ENCODE measurements at regions not wholly inside any gene's neighbourhood (a gene's known extent, or its start where the extent isn't known, plus 50 kb on each side); places are given as distances from the start of the nearest gene placed in this dataset.

DNA sequence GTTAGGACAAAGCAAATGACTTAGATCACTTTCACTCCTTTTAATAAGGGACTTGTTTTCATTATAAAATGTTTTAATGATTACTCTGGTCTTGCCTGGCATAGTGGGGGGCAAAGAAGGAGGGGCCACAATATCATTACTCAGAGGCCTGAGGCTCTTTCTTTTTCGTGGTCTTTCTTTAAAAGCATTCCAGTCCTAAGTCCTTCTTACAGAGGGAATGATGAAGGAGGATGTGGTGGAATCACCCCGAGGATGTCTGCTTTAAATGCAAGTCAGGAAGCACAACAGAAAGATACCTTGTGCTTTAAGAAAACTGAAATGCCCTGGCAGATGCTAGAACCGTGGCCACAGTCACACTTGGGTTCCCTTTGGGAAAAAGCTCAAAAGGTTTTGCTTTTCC lies 379.1 kb downstream of the INHBA start:
- TF ChIP-seq, protein P1, sequence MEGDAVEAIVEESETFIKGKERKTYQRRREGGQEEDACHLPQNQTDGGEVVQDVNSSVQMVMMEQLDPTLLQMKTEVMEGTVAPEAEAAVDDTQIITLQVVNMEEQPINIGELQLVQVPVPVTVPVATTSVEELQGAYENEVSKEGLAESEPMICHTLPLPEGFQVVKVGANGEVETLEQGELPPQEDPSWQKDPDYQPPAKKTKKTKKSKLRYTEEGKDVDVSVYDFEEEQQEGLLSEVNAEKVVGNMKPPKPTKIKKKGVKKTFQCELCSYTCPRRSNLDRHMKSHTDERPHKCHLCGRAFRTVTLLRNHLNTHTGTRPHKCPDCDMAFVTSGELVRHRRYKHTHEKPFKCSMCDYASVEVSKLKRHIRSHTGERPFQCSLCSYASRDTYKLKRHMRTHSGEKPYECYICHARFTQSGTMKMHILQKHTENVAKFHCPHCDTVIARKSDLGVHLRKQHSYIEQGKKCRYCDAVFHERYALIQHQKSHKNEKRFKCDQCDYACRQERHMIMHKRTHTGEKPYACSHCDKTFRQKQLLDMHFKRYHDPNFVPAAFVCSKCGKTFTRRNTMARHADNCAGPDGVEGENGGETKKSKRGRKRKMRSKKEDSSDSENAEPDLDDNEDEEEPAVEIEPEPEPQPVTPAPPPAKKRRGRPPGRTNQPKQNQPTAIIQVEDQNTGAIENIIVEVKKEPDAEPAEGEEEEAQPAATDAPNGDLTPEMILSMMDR (IDR thresholded peaks at IDR 0.05): no peak
- no peak for TF ChIP-seq POLR2AphosphoS5 (IDR thresholded peaks at IDR 0.05)

Measured in breast epithelium (tissue), 3 donors.